Right renal pelvis (tissue), 4 donors: ENCODE measurements at regions not wholly inside any gene's neighbourhood (a gene's known extent, or its start where the extent isn't known, plus 50 kb on each side); places are given as distances from the start of the nearest gene placed in this dataset.
A peak's percentile ranks its signal among the peaks of the same experiment; 100 is the strongest.

Experiments
- DNase-seq, 4 donors: peaks; one replicate each; pipeline ENCODE4 v3.0.0-alpha.2; 2013; ENCODE audit warnings: low read depth in 4 of 4, low spot score in 3 of 4, missing footprints in 1 of 4

DNA sequence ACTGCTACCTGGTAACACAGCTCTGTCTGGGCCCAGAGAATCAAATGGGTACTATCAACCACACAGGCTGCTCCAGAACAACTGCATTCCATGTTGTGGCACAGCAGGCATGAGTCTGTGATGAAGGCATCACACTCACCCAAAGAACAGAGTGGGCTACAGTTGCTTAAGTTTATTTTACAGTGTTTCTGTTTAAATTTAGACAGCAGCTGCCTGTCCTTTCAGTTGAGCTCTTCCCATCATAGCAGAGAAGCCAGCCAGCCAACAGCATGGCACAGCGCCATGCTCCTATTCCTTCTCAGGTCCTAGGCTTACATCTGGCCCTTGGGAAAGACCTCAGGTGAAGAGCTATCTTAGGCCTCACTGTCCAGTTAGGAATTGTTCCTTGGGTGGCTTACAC lies 147.0 kb upstream of the FRMD6 start:
- no peak for DNase-seq

DNA sequence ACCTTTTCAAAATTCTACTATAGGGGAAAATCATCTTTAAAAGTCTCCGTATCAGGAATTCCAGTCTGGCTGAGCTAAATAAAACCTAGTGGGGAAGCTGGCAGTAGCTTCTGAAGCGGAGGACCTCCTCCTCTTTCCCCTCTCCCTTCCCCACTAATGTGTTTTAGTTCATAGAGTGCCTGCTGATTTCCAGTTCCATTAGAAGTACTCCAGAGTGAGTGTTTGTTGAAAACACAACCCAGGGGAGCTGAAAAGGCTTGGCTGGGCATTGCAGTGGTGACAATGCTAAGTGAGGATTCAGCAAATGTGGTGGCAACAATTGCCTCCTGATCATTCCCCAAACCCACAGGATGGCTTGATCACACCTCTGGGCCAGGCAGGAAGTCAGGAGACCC lies 144.2 kb upstream of the FRMD6 start:
- DNase-seq: no peak

DNA sequence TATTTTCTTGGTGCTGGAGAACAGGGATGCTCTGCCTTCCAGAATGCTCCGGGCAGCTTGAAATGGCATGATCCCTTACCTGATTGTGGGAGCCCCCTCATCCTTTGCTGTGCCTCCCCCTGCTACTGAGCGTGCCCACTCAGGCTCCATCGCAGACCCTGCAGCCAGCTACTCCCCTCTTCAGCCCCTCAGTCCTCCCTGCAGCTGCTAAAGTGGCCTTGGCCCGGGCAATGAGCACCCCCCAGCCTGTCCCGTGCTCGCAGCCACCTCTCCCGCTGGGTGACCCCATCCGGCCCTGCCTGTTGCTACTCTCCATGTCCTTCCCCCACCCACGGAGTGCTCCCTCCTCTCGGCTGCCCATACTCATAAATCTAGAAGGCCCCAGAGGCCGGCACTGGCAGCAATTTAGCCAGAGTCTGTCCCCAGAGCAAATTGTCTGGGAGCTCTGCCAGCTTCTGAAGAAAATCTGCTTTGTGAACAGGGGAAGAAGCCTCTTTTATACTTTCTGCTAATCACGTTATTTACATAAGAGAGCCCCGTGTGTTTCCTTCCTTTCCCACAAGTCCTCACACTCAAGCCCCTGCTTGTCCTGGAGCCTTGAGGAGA lies 143.7 kb upstream of the FRMD6 start:
- DNase-seq: peak in 1 of 4 donors; percentile 40

DNA sequence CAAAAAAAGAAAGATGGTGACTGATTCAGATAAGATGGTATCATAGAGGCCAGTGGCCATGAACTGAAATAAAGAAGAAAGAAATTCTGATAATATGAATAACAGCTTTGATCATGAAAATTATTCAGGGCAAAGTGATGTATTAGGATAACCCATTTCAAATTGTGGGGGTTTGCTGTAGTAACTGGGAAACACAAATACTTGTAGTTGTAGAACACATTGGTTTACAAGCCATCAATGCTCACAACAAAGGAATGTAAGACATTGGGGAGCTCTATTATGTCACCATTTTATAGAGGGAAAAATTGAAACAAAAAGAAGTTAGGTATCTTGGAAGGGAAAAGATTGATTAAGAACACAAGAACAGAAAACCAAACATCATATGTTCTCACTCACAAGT lies 140.4 kb upstream of the FRMD6 start:
- no peak for DNase-seq

DNA sequence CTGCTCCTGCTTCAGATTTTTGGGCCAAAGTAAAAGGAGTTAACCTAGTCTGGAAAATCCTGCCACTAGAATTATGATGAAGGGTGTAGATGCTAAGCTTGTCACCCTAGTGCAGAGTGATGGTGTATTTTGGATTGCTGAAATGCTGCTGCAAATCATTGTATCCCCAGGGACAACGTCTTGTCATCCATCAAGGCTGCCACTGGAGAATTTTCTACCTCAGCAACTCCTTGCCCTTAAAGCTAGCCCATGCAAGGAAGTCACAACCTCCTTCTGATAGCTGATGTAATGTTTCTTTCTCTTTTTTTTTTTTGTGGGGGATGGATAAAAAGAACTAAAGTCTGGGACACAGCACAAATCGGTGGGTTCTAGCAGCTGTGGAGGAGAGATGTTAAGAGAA lies 139.4 kb upstream of the FRMD6 start:
- no peak for DNase-seq

DNA sequence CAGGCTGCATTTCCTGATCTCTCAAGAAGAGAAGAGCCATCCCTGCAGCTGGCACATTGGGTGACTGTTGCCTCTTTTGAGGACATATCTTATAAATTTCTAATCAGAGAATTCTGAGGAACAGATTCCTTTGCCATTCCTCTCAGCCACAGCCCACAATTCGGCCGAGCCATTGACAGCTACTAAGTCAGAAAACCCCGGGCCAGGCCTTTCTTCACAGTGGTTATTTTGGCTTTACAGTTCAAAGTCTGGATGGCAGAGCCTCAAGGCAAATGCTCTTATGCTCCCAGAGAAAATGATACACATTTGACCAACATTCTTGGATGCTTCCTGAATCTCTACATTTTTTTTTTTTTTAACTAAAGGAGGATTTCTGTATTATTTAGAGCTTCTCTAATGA lies 138.4 kb upstream of the FRMD6 start:
- no peak for DNase-seq

DNA sequence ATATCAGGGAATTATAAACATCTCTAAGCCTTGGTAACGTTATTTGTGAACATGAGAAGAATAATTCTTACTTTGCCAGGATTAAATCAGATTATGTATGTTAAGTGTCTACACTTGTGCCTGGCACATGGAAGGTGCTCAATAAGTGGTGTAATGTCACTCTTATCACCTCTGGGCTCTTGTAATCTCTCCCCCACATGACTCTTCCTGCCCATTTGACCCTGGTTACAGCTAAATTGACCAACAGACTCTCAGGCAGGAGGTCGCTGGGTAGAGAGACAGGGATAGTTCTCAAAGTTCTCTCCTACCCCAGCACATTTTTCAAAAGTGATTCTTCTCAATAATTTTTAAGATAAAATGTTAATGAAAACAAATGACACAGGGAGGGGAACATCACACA lies 137.8 kb upstream of the FRMD6 start:
- DNase-seq: no peak

DNA sequence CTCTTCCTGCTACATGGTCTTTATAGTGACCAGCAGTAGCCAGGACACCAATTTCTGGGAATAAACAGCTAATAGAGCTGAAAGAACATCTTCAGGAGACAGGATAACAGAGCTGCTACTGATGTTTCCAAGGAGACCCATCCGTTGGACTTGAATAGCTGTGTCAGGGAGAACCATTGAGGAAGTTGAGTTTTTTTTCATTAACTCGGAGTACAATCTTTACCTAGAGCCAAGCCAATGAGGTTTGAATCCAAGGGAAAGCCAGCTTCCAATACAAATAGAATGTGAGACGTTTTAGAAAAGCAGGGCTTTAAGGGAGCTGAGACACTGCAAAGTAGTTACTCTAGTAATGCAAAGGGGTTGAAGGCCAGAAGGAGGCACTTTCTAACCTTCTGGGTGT lies 136.1 kb upstream of the FRMD6 start:
- no peak for DNase-seq

DNA sequence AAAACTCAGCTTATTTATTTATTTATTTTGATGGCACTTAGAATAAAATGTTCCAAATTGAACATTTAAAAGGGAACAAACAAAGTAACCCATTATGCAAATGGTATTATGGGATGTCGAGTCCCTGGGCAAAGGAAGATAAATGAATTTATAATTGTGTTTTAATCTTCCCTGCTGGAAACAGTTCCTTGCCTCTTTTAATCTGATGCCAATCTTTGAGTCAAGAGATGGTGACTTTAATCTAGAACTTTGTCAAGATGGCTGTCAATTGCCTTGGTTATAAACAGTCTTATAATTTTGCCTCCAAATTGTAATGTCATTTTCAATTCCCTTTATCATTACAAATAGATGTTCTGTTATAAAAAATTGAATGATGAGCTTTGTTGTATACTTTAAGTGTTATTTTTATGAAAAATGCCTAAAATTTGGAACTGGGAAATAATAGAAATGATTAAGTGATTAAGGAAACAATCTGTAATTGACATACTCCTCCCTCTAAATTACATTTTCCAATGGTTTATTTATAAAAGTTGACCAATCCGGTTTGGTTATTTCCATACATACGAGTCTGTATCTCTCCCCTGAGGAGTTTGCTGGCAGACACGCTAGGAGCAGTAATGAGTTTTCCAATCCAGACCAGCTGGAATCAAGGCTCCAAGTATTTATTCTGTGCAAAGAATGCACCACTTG lies 134.9 kb upstream of the FRMD6 start:
- DNase-seq: no peak

DNA sequence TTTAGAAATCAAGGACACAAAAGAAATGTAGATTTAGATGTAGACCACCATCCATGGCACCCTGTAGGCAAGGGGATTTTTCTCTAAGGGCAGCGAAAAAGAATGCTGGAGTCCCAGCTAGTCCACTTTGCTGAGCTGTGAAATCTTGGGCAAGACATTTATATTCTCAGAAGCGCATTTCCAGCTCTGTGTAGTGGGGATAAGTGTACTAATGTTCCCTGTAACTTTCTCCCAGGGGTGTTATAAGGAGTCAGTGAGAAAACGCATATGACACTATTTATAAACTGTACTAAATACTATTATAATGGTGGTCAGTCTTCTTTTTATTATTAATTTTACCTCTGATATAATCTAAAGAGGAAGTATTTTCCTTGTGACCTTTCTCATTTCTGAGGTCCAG lies 133.4 kb upstream of the FRMD6 start:
- no peak for DNase-seq

DNA sequence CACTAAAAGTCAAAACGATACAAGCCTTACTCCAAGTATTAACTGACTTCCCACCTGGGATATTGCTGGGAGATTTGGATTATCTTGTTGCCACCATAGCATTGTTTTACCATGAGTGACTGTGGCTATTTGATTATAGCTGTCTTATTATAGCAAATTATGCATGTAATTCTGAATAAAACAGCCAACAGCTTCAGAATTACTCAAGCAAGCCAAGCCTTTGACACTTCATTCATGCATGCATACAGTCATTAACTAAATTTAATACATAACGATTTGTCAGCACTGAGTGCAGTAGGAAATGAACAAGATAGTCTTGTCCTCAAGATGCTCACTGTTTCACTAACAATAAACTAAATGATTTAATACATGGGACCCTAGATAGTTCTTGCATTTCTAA lies 133.0 kb upstream of the FRMD6 start:
- DNase-seq: no peak

DNA sequence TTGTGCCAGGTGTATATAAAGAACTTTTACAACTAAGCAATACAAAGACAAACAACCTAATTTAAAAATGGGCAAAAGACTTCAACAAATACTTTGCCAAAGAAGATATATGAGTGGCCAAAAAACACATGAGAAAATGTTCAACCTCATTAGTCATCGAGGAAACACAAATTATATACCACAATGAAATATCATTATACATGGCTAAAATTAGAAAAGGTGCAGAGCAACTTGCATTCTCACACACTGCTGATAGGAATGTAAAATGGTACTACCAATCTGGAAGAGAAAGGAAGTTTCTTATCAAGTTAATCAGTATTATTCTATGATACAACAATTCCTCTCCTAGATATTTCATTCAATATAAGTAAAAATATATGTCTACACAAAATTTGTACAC lies 131.6 kb upstream of the FRMD6 start:
- no peak for DNase-seq

DNA sequence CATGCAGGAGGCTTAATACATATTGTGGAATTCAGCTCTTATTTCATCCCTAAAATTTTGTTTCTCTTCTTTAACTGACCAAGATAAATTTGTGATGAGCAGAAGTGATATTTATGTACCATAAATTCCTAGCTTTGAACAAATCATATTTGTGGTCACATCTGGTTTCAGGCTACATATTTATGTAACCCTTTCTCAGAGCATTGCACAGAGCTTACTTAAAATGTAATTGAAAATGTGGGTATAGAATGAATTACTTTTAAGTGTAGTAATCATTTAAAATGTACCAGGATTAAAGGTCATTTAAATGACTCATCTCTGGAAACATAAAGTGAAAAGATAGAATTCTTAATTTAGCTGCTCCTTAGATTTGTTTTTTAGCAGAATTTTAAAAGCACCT lies 129.9 kb upstream of the FRMD6 start:
- DNase-seq: no peak

DNA sequence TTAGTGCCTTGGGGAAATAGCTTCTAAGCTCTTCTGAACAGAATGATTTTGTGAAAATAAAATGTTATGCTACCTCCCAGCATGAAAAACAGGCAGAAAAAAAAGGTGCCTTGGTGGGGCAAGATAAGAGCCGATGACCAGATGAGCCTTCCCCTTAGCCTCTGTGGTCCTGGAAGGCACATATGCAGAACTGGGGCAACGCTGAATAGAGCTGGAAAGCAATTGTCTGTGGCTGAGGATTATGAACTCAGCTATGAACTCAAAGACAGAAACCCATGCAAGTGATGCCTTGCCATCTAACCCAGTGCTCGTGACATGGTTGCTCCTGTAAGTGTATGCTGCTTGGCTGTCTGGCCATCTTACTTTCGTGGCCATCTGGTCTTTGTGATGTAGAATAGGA lies 128.5 kb upstream of the FRMD6 start:
- no peak for DNase-seq

DNA sequence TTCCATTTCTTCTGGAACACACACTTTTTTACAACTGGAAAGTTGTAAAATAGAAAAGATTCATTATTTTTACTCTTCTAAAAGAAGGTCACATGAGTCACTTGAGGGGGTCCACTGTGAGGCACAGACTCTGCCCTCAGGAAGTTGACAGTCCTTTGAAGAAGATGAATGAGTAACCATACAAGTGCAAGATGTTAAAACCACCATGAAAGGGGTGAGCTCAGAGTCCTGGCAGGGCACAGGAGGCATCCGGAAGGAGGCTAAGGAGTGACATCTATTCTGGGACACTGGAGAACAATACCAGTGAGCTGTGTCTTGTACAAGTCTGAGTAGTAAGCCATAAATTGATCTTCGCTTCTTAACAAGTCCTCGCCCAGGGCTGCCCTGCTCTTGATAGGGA lies 126.0 kb upstream of the FRMD6 start:
- no peak for DNase-seq

DNA sequence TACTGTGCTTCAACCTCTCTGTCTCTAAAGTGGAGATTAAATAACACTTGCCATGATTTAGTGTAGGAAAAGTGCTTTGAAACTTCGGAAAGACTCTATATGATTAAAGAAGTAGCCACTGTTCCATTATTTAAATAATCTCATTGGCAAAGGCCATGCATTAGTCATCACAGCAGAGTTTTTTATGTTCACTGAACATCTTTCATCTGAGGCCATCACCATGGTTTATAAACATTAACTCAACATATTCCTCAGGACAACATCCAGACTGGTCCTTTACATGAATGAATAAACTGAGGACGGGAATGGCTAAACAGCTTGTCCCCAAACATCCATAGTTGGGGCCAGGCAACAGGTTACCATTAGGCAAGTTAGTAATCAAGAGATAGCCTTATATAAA lies 124.6 kb upstream of the FRMD6 start:
- DNase-seq: no peak

DNA sequence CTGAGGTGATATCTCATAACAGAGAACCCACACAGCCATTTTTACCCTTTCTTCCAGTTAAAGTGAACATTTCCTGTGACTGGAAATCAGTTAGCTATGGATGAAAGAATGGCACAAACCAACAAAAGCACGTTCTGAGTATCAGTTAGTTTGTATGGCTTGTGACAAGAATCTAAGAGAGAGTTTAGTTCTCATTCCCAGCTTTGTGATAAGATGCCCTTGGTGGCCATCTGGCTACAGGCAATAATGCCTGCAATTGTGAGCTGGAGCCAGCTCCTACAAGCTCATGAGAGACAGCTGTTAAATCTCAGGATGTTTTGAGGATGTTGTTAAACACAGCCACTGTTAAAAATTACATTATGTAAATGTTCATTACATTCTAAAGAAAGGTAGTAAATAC lies 122.0 kb upstream of the FRMD6 start:
- no peak for DNase-seq

DNA sequence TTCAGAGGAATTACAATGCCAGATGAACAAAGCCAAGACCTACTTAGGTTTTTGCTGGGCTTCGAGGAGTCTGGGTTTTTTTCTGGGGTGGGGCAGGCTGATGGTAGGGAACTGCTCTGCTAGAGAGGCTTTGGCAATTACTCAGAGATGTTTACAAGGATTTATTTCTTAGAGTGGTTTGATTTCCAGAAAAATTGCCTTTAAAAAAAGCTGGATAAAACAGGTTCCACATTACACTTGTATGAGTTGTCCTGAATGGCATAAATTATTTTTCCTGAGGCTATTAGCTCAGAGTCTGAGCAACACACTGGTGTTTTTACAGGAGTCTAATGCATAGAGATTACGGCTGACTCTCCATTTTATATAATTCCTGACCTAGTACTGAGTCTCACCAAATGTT lies 118.5 kb upstream of the FRMD6 start:
- DNase-seq: no peak

DNA sequence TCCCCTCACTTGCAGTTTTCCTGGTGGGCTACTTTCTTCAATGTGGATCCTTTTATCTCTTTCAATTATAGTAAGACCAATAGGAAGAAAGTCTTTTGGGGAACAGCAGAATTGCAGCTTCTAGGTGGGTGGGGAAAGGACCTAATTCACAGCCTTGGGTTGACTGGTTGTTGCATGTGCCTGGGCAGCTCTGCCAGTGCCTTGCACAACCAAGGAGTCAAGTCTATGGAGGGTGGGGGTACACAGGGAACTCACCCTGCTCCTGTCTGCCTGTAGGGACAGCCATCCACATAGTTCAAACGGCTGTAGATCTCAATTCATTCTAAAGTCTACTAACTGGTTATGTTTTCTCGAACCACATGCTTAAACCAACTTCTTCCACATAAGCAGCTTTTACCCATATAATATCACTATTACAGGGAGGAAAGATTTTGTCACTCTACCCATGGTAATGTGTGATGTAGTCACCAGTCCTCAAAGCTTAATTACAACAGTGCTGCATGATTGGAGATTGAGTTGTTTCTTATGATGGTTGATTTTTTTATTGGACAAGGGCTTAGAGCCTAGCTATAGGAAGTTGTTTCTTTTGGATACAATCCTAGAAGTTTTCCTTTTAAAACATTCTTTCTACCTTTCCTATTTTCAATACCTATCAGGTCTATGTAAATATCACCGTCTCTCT lies 117.7 kb upstream of the FRMD6 start:
- DNase-seq: no peak

DNA sequence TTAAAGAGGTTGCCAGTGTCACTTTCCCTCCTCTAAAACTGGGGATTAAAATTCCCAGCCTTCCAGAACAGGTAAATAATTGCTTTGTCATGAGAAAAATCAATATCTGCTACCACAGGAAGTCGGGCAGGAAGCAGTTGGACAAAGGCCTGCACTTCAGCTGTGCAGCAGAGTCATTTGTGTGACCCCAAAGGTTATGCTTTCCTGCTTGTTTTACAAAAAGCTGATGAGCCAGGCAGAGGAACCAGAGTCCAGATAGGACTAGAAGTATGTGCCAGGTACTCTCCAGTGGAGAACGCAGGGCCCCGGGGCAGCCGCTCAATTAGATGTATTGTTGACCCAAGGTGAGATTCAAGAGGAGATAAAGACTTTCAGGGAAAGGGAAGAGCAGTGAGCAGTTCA lies 117.1 kb upstream of the FRMD6 start:
- DNase-seq: no peak

DNA sequence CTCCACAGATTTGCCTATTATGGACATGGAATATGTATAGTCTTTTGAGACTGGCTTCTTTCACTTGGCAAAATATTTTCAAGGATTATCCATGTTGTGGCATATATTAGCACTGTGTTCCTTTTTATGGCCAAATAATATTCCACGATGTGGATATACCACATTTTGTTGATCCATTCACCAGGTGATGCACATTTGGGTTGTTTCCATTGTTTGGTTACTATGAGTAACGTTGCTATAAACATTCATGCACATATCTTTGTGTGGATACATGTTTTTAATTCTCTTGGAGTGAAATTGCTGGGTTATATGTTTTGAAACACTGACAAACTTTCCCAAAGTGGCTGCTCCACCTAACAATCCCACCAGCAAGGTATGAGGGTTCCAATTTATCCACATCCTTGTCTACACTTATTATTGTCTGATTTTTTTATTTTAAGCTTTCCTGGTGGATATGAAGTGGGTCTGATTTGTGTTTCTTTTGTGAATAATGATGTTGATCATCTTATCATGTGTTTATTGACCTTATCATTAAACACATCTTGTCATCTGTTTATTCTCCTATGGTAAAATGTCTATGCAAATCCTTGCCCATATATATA lies 116.2 kb upstream of the FRMD6 start:
- DNase-seq: no peak

DNA sequence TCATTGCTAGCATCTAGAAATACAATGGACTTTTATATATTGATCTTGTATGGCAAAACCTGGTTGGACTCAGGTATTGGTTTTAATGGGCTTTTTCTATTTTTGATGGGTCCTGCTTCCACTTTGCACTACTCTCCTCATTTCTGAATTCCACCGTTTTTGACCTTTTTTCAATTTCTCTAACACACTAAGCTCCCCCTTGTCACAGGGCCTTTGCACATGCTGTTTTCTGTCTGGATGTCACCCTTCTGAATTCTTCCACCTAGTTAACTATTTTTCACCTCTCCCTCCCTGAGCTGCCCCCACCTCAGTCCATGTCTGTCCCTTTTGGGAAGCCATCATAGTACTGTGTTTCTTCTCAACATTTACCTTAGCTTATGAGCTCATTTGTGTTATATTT lies 112.7 kb upstream of the FRMD6 start:
- no peak for DNase-seq
